K562 (cell line): ENCODE measurements at regions not wholly inside any gene's neighbourhood (a gene's known extent, or its start where the extent isn't known, plus 50 kb on each side); places are given as distances from the start of the nearest gene placed in this dataset.

Source experiments
- DNMT1 ChIP-seq: fragments of 450-650 bp; IDR thresholded peaks from 2 replicates; pipeline ENCODE4 v1.6.1; 2016; ENCODE audit warnings: antibody characterized with exemption, mild to moderate bottlenecking
- HDAC2 ChIP-seq: fragments of 450-650 bp; IDR thresholded peaks from 2 replicates; pipeline ENCODE4 v1.6.1; 2016; ENCODE audit warnings: mild to moderate bottlenecking
- REST ChIP-seq, 2 experiments: fragments of 450-650 bp; formaldehyde crosslinking in 1 of 2; IDR thresholded peaks; 2 replicates each; pipeline versions ENCODE4 v1.4.0 to v1.6.1; 2014 to 2020; ENCODE audit warnings: mild to moderate bottlenecking in 2 of 2, borderline replicate concordance in 1 of 2, low read depth in 1 of 2
- ZFP1 ChIP-seq: fragments of 450-650 bp; formaldehyde crosslinking; IDR thresholded peaks from 2 replicates; pipeline ENCODE4 v1.4.0; 2020; ENCODE audit warnings: mild to moderate bottlenecking, mixed read lengths
- ZNF347 ChIP-seq: fragments of 450-650 bp; formaldehyde crosslinking; IDR thresholded peaks from 2 replicates; pipeline ENCODE4 v1.4.0; 2020; ENCODE audit warnings: low read depth, mild to moderate bottlenecking, moderate library complexity
- ZNF407 ChIP-seq: fragments of 450-650 bp; IDR thresholded peaks from 2 replicates; pipeline ENCODE4 v1.6.1; 2016; ENCODE audit warnings: low read depth

- no peak for TF ChIP-seq ZNF407
- no peak for TF ChIP-seq HDAC2
- no peak for TF ChIP-seq ZNF347 (CRISPR knock-in tag)
- no peak for TF ChIP-seq ZFP1 (CRISPR knock-in tag)
- no peak for TF ChIP-seq REST (IDR thresholded peaks at IDR 0.05; ENCODE audit: borderline replicate concordance)
- TF ChIP-seq REST (CRISPR knock-in tag; IDR thresholded peaks at IDR 0.05; ENCODE audit: low read depth): no peak
- no peak for TF ChIP-seq DNMT1
Measured at GRCh38 chr1:208432346-208432745, 188.2 kb upstream of the PLXNA2 start (continued).
